OCI-LY7 (cell line): ENCODE measurements at regions not wholly inside any gene's neighbourhood (a gene's known extent, or its start where the extent isn't known, plus 50 kb on each side); places are given as distances from the start of the nearest gene placed in this dataset.

Source experiments
- EZH2phosphoT487 ChIP-seq: fragments of 200-600 bp; sonication (generic); IDR thresholded peaks from 2 replicates; pipeline ENCODE4 v1.6.1; 2018; ENCODE audit warnings: low read depth, borderline replicate concordance, mild to moderate bottlenecking, mixed run types, antibody characterized with exemption, low read length, moderate library complexity, mixed read lengths
- TF ChIP-seq, protein P1 (sequence below): fragments of 200-600 bp; sonication (generic); conservative IDR thresholded peaks from 2 replicates; pipeline ENCODE4 v1.5.1; 2014; ENCODE audit warnings: mild to moderate bottlenecking, antibody characterized with exemption, low read length, moderate library complexity, mixed read lengths

GRCh38 chr14:53380867-53381225 is 227.7 kb upstream of the DDHD1 start:
- TF ChIP-seq, protein P1, sequence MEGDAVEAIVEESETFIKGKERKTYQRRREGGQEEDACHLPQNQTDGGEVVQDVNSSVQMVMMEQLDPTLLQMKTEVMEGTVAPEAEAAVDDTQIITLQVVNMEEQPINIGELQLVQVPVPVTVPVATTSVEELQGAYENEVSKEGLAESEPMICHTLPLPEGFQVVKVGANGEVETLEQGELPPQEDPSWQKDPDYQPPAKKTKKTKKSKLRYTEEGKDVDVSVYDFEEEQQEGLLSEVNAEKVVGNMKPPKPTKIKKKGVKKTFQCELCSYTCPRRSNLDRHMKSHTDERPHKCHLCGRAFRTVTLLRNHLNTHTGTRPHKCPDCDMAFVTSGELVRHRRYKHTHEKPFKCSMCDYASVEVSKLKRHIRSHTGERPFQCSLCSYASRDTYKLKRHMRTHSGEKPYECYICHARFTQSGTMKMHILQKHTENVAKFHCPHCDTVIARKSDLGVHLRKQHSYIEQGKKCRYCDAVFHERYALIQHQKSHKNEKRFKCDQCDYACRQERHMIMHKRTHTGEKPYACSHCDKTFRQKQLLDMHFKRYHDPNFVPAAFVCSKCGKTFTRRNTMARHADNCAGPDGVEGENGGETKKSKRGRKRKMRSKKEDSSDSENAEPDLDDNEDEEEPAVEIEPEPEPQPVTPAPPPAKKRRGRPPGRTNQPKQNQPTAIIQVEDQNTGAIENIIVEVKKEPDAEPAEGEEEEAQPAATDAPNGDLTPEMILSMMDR, result no peak
- no peak for TF ChIP-seq EZH2phosphoT487
